NCI-H187 (cell line): ENCODE measurements at regions not wholly inside any gene's neighbourhood (a gene's known extent, or its start where the extent isn't known, plus 50 kb on each side); places are given as distances from the start of the nearest gene placed in this dataset.

ENCODE experiments used
- DNase-seq, 2 experiments: peaks; one replicate each; lab custom pipeline; 2025; lab: John Stamatoyannopoulos, UW

- no peak for DNase-seq
Measured at GRCh38 chr6:1551249-1551648, 58.5 kb upstream of the FOXC1 start.

GRCh38 chr6:1552296-1552761 is 57.4 kb upstream of the FOXC1 start:
- no peak for DNase-seq

DNA sequence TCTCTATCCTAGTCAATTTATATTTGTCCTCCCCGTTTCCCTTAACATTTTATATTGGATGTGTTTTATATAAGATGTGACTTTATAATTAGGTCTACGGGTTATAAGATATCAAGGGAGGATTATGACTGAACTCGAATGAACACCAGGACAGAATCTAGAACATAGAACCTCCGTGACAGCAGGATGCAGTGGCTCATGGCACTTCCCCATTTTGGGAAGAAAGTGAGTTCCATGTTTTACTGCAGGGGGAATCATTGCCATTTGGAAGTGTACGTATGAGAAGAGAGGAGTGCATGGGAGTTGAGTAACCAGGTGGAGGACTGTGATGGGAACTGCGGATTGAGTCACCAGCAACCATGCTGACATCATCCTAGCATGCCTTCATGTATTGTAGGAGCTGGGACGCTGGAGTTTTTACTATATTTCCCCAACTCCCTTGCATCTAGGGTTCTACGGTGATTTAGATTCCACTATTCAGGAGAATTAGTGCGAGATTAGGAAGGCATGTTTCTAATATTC is 56.1 kb upstream of the FOXC1 start:
- DNase-seq: no peak

- no peak for DNase-seq
Measured at GRCh38 chr6:1554141-1554475, 55.6 kb upstream of the FOXC1 start.

- no peak for DNase-seq
Measured at GRCh38 chr6:1554476-1555310, 55.0 kb upstream of the FOXC1 start.

GRCh38 chr6:1558388-1558787 is 51.3 kb upstream of the FOXC1 start:
- DNase-seq: no peak
